ENCODE measurements at regions not wholly inside any gene's neighbourhood (a gene's known extent, or its start where the extent isn't known, plus 50 kb on each side); places are given as distances from the start of the nearest gene placed in this dataset.

DNA sequence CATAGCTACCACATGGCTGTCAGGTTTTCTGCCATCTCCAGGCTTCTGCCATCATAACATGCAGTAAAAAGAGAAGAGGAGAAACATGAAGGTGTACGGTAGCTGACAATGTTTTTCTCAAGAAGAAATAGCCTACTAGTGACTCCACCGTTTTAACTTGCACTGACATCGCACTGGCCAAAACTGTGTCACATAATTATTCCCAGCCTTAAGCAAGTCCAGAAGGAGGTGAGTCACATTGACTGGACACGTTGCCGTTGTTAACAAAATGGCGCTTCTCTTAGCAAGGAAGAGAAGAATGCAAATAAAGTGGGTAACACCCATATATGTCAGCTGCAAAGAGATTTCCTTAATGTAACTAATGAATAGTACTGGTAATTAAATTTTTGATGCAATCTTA, 810.4 kb upstream of the SLC10A2 start:
- no peak for TF ChIP-seq ZNF274 (IDR thresholded peaks at IDR 0.05; ENCODE audit: low read depth, low read length)
- no peak overlapping the region for H3K4me3 ChIP-seq (ENCODE audit: low read length)

DNA sequence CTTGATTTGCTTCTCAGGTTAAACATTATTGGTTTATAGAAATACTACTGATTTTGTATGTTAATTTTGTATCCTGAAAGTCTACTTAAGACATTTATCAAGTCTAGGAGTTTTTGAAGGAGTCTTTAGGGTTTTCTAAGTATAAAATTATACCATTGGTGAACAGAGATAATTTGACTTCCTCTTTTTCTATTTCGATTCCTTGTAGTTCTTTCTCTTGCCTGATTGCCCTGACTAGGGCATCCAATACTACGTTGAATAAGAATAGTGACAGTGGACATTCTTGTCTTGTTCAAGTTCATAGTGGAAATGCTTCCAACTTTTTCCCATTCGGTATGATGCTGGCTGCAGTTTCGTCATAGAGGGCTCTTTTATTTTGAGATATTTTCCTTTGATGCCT, 807.5 kb upstream of the SLC10A2 start:
- H3K4me3 ChIP-seq (ENCODE audit: low read length), result no peak overlapping the region
- no peak for TF ChIP-seq ZNF274 (IDR thresholded peaks at IDR 0.05; ENCODE audit: low read depth, low read length)

DNA sequence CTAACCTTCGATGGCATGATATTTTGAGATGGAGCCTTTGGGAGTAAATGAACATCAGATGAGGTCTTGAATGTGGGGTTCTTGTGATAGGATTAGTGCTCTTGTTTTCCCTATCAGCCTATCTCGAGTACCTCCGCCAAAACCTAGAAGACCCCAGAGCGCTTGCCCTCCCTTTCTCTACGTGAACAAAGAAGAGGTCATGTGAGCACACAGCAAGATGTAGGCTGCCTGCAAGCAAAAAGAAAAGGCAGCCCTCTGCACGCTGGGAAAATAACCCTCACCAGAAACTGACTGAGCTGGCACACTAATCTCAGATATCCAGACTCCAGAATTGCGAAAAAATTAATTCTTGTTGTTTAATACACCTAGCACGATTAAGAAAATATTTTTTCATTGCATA, 799.8 kb upstream of the SLC10A2 start:
- no peak overlapping the region for H3K4me3 ChIP-seq (ENCODE audit: low read length)
- no peak for TF ChIP-seq ZNF274 (IDR thresholded peaks at IDR 0.05; ENCODE audit: low read depth, low read length)

DNA sequence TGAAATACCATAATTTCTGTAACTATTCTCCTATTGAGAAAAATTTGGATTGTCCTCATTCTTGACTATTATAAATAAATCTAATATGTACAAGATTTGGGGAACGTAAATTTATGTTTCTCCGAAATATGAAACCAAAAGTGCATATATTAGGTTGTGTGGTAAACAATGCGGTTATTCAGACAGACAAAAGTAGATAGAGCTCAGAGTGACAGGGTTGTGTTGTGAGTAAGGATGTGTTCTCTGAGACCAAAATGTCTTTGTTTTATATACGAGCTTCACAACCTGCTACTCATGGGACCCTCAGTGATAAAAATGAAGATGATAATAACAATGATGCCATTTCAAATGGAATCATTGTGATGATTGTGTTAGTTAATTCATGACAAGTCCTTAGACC, 796.3 kb upstream of the SLC10A2 start:
- no peak for TF ChIP-seq ZNF274 (IDR thresholded peaks at IDR 0.05; ENCODE audit: low read depth, low read length)
- no peak overlapping the region for H3K4me3 ChIP-seq (ENCODE audit: low read length)

DNA sequence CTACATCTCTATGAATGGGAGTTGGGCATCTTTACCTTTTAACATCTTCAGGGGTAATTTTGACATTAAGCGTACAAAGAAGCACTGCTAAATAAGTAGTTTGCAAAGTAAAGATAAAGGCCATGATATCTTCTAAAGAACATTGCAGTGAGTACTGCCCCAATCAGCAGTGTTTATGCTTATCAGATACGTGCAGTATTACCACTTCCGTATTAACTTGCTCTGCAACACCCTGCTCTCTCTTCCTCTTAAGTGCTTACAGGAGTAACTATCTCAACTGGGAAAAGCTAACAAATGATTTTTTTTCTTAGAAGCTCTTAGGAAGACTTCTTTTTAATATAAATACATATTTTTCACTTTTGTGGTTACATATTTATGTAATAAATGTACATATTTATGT, 793.7 kb upstream of the SLC10A2 start:
- no peak for TF ChIP-seq ZNF274 (IDR thresholded peaks at IDR 0.05; ENCODE audit: low read depth, low read length)
- no peak overlapping the region for H3K4me3 ChIP-seq (ENCODE audit: low read length)

DNA sequence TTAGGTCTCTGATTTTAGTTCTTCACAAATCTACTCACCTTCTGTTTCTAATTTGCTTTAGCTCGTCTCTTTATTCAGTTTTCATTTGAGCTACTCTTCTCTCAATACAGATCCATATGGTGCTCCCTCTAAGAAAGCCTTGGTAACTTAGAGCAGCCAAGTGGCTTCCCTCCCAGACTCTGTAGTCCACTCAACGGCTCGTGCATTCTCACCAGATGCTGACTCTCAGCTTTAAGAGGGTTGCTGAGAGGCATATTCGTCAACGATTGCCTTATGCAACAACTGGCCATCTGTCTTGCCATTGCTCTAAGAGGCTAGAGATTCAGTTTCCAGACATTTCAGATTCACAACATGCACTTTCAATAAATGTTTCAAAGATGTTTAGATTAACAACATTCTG, 785.8 kb upstream of the SLC10A2 start:
- H3K4me3 ChIP-seq (ENCODE audit: low read length), result no peak overlapping the region
- no peak for TF ChIP-seq ZNF274 (IDR thresholded peaks at IDR 0.05; ENCODE audit: low read depth, low read length)

DNA sequence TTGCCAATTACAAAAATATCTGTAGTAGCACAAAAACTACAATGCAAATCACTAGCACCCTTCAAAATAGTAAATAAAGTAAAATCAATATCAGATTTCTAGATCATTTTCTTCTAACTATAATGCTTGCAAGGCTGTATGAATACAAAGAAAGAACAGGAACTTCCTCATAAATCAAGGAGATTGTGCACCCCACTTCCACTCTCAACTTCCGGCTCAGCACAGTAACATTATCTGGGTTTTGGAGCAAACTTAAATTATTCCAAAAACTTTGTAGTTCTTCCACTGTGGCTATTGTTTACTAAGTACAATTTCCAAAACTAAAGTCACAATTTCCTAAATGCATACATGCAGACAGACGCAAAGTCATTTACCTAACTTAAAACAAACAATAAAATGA, 778.3 kb upstream of the SLC10A2 start:
- TF ChIP-seq ZNF274 (IDR thresholded peaks at IDR 0.05; ENCODE audit: low read depth, low read length), result no peak
- H3K4me3 ChIP-seq (ENCODE audit: low read length), result no peak overlapping the region

DNA sequence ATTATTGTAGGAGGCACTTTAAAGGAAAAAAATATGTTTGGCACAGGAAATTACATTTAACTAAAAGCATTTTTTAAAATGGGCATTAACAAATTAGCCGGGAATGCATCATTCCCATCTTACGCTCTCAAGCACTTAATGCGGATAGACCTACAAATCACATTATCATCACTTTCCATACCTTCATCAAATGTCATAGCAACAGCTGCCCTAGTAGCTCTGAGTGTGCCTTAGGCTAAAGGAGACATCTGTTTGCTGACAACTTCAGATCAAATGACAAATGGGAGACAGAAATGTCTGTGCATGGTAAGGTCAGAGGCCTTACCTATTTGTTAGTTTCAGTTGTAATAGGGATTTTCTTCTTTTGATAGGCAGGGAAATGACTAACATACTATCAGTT, 773.2 kb upstream of the SLC10A2 start:
- no peak for TF ChIP-seq ZNF274 (IDR thresholded peaks at IDR 0.05; ENCODE audit: low read depth, low read length)
- no peak overlapping the region for H3K4me3 ChIP-seq (ENCODE audit: low read length)

DNA sequence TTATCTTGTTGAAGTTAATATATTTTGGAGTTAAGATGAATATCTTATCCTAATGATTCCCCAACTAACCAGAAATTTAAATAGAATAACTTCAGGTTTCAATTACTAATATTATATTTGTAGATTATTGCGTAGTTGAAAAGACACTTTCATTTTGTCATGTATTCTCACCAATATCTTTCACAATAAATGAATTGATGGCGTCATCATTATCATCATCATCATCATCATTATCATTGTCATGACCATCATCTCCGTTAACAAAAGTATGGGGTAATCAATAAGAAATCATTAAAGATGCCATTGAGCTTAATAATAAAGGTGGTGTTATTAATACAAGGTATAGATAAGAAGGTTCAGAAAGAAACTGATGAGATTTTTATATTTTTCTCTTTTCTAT, 768.8 kb upstream of the SLC10A2 start:
- TF ChIP-seq ZNF274 (IDR thresholded peaks at IDR 0.05; ENCODE audit: low read depth, low read length), result no peak
- H3K4me3 ChIP-seq (ENCODE audit: low read length), result no peak overlapping the region

DNA sequence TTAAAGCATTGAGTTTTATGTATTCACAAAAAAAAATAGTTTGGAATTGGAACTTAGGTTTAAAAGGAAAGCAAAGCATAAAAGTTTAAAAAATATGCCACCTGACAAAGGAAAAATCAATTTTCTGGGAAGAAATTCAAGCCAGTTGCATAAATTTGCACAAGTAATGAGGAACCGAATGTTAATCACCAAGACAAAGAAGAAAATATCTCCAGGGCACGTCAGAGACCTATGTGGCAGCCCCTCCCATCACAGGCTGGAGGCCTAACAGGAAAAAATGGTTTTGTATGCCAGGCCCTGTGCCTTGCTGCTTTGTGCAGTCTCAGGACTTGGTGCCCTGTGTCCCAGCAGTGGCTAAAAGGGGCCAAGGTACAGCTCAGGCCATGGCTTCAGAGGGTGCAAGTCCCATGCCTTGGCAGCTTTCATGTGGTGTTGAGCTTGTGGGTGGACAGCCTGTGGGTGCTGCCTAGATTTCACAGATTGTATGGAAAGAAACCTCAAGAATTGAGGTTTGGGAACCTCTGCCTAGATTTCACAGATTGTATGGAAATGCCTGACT, 767.2 kb upstream of the SLC10A2 start:
- H3K4me3 ChIP-seq (ENCODE audit: low read length), result no peak overlapping the region
- TF ChIP-seq ZNF274 (IDR thresholded peaks at IDR 0.05; ENCODE audit: low read depth, low read length), result no peak

DNA sequence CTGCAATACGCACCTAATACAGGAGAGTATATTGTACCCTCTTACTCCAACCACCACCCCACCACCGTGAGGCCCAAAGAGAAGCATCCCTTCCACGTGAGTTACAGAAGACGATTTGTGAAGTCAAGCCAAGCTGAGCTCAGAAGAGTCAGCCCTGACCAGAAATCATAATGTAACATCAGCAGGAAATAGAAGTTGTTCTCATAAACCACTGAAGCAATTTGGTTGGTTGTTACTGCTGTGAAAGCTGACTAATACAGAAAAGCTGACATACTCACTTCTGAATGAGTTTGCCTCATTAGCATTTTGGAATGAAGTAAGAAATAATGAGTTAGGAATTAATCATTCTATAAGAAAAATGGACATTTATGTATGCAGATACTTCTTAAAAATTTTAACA, 749.4 kb upstream of the SLC10A2 start:
- no peak for TF ChIP-seq ZNF274 (IDR thresholded peaks at IDR 0.05; ENCODE audit: low read depth, low read length)
- H3K4me3 ChIP-seq (ENCODE audit: low read length), result no peak overlapping the region

DNA sequence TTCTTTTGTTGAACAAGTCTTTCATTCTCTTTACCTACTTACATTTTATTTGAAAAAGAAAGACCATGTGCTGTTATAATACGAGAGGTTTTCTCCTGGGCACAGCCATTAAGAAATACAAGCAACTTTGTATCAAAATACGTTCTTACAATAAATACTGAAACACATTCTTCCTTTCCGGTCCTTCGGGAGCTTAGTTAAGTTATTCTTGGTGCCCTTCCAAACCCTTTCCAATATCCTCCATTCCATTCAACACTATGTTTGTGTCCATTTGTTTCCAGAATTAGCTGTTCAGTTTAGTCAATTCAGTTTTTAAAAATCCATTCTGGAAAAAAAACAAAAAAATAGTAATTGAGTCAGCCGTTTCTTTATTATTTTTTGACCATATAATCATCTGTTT, 746.8 kb upstream of the SLC10A2 start:
- no peak for TF ChIP-seq ZNF274 (IDR thresholded peaks at IDR 0.05; ENCODE audit: low read depth, low read length)
- H3K4me3 ChIP-seq (ENCODE audit: low read length), result no peak overlapping the region

DNA sequence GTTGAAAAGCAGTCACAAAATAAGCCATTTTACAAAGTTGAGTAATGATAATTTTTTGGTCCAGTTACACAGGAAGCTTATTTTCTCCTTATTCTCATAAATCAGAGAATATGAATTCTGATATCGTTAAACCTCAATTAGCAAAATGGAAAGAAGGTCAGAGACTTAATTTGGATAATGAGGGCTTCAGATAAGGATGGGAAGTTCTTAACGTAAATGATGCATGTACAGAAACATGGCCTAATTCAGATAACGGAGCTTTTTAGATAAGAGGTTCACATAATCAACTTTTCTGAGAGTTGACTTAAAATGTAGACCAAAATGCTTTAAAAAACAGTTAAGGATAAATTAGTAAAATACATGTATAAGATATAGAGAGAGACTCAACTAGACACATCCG, 746.3 kb upstream of the SLC10A2 start:
- no peak overlapping the region for H3K4me3 ChIP-seq (ENCODE audit: low read length)

DNA sequence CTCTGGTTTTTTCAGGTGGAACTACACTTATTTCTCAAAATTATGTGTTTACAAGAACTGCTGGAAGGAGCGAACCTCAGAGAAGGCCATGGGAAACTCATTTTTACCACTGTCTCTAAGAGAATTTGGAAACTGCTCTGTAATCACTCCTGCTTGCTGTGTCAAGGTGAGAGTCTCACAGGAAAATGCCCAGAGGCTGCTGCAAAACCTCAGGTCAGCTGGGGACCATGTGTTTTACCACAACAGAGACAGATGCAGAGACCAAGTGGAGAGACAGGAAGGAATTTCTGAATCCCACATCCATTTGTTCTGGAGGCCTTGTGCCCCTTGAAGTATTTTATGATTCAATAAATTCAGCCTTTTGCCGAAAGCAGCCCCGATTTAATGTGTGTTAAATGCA, 743.8 kb upstream of the SLC10A2 start:
- TF ChIP-seq ZNF274 (IDR thresholded peaks at IDR 0.05; ENCODE audit: low read depth, low read length), result no peak

More for the DNA sequence above, 746.3 kb upstream of the SLC10A2 start:
- TF ChIP-seq ZNF274 (IDR thresholded peaks at IDR 0.05; ENCODE audit: low read depth, low read length), result no peak

DNA sequence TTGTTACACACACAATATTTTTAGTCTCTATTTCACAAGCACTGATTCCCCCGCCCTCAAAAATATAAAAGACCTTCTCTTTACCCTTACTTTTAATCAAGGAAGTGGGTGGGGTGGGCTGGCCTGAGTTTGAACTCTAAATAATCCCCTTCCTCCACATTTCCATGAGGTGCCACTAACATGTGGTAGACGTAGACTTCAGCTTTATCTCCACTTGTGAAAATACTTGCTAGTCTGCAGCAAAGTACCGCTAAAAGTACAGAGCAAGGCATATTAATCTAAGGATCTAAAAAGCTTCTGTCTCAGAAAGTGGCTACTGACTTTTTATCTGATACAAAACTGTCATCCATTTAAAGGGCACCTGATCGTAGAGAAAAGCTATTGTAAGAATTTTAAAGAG, 739.6 kb upstream of the SLC10A2 start:
- H3K4me3 ChIP-seq (ENCODE audit: low read length), result no peak overlapping the region
- no peak for TF ChIP-seq ZNF274 (IDR thresholded peaks at IDR 0.05; ENCODE audit: low read depth, low read length)

More for the DNA sequence above, 743.8 kb upstream of the SLC10A2 start:
- H3K4me3 ChIP-seq (ENCODE audit: low read length), result no peak overlapping the region

DNA sequence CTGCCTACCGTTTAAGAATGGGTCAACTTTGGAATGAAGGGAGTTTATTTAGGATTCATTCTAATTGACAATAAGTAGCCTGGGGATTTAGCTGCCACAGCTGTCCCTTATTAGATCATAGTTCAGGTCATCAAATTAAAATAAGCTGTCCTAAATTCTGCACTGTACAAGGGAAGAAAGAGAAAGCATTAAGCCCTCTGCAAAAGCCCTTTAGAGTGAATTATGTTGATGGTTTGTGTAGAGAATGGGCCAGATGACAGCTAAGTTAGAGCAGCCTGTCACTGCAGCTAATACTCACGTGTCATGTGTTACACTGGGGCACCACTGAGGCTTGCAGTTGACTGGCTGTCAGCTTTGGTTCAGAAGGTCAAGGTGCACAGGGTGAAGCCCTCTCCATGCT, 737.1 kb upstream of the SLC10A2 start:
- no peak for TF ChIP-seq ZNF274 (IDR thresholded peaks at IDR 0.05; ENCODE audit: low read depth, low read length)
- no peak overlapping the region for H3K4me3 ChIP-seq (ENCODE audit: low read length)

Data from GM08714 (cell line).